ENCODE measurements at regions not wholly inside any gene's neighbourhood (a gene's known extent, or its start where the extent isn't known, plus 50 kb on each side); places are given as distances from the start of the nearest gene placed in this dataset.

DNA sequence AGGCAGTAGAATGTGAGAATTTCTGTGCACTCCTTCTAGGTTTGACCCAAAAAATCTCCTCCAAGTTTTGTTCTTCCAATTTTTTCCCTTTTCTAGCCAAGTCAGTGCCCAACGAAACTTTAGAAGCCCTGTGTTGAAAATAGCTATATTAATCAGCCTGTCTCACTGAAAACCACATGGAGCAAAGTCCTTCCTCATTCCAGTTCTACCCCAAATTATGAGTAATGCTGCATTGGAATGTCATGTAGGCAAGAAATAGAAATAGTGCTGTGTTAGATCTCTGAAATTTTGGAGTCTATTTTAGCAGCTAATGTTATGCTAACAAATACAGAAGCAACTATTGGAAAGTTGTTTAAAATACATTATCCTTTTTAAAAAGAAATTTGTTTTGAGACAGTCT lies 725.5 kb downstream of the TBC1D32 start:
- intact Hi-C loops (cut with DNase I), result no loop called here
- DNase-seq, result no peak
- Histone ChIP-seq H3K27ac (no peak overlapping the region), H3K9ac (ENCODE audit: low read depth in 2 of 2, low read length in 2 of 2) (no peak overlapping the region), H3K36me3 (no peaks in the 10 kb centered on the region), H3K27me3 (no peaks in the 10 kb centered on the region), H3K4me3 (no peak overlapping the region), H3K4me1 (no peaks in the 10 kb centered on the region), H3K9me3 (no peaks in the 10 kb centered on the region)
- TF ChIP-seq, protein P1, sequence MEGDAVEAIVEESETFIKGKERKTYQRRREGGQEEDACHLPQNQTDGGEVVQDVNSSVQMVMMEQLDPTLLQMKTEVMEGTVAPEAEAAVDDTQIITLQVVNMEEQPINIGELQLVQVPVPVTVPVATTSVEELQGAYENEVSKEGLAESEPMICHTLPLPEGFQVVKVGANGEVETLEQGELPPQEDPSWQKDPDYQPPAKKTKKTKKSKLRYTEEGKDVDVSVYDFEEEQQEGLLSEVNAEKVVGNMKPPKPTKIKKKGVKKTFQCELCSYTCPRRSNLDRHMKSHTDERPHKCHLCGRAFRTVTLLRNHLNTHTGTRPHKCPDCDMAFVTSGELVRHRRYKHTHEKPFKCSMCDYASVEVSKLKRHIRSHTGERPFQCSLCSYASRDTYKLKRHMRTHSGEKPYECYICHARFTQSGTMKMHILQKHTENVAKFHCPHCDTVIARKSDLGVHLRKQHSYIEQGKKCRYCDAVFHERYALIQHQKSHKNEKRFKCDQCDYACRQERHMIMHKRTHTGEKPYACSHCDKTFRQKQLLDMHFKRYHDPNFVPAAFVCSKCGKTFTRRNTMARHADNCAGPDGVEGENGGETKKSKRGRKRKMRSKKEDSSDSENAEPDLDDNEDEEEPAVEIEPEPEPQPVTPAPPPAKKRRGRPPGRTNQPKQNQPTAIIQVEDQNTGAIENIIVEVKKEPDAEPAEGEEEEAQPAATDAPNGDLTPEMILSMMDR (IDR thresholded peaks at IDR 0.05), result no peak

DNA sequence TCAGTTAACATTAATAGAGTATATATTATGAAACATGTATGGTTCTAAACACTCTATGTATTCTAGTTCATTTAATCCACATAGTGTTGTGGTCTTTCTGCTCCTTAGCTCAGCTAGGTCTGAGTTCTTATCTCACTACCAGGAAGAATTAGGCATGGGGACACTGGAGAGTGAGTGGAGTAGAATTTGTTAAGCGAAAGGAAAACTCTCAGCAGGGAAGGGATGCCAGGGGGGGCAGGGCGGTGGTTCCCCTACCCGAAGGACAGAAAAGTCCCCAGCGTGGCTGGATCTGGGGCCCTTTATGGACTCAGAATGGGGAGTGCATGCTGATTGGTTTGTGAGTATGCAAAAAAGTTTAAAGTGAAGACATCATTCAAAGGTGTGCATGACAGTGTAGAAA lies 727.5 kb downstream of the TBC1D32 start:
- TF ChIP-seq, protein P1 (IDR thresholded peaks at IDR 0.05), result no peak
- no peaks in the 10 kb centered on the region for H3K27me3 ChIP-seq
- no peak overlapping the region for H3K4me3 ChIP-seq
- no peaks in the 10 kb centered on the region for H3K36me3 ChIP-seq
- intact Hi-C loops (cut with DNase I), result no loop called here
- no peaks in the 10 kb centered on the region for H3K4me1 ChIP-seq
- H3K9ac ChIP-seq (ENCODE audit: low read depth in 2 of 2, low read length in 2 of 2), result no peak overlapping the region
- H3K27ac ChIP-seq, result no peak overlapping the region
- H3K9me3 ChIP-seq, result no peaks in the 10 kb centered on the region
- no peak for DNase-seq

DNA sequence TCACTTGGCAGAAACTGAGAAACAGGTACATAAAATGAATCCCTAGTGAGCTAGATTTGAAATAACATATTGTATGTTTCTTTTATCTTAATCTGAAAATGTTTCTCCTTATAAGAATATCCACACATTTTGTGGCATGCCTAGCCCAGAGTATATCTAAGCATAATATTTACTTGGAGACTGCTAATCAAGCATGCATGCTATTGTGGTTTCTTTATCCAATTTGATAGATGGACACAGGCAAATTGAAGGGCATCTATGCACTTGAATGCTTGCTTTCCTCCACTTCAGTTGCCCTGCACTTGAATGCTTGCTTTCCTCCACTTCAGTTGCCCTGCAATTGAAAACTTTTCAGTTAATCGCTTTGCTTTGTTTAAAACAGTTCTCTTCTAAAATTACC lies 729.8 kb downstream of the TBC1D32 start:
- H3K4me3 ChIP-seq, result no peak overlapping the region
- no peak overlapping the region for H3K27ac ChIP-seq
- no peak for DNase-seq
- no peaks in the 10 kb centered on the region for H3K4me1 ChIP-seq
- TF ChIP-seq, protein P1 (IDR thresholded peaks at IDR 0.05), result no peak
- H3K27me3 ChIP-seq, result no peaks in the 10 kb centered on the region
- H3K36me3 ChIP-seq, result no peaks in the 10 kb centered on the region
- no peak overlapping the region for H3K9ac ChIP-seq (ENCODE audit: low read depth in 2 of 2, low read length in 2 of 2)
- no peaks in the 10 kb centered on the region for H3K9me3 ChIP-seq
- intact Hi-C loops (cut with DNase I), result no loop called here

DNA sequence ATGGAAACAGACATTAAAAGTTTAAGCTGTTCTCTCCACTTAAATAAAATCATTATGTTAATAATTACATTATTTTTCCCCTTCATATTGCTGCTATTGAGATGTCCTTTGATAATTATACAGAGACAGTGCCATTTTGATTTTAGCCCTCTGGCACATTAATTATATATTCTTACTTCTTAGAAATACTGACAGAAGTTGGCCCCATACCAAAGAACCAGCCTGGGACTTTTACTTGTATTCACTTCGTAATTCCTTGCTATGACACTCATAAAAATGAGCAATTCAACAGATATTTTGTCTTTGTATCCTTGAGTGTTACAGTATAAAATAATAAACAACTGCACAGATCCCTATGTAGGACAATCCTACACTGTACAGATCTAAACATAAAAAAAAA lies 743.7 kb downstream of the TBC1D32 start:
- intact Hi-C loops (cut with DNase I), result no loop called here
- Histone ChIP-seq H3K9ac (ENCODE audit: low read depth in 2 of 2, low read length in 2 of 2) (no peak overlapping the region), H3K9me3 (no peaks in the 10 kb centered on the region), H3K27ac (no peak overlapping the region), H3K27me3 (no peaks in the 10 kb centered on the region), H3K4me1 (no peaks in the 10 kb centered on the region), H3K4me3 (no peak overlapping the region), H3K36me3 (no peaks in the 10 kb centered on the region)
- DNase-seq, result no peak
- TF ChIP-seq, protein P1 (IDR thresholded peaks at IDR 0.05), result no peak

DNA sequence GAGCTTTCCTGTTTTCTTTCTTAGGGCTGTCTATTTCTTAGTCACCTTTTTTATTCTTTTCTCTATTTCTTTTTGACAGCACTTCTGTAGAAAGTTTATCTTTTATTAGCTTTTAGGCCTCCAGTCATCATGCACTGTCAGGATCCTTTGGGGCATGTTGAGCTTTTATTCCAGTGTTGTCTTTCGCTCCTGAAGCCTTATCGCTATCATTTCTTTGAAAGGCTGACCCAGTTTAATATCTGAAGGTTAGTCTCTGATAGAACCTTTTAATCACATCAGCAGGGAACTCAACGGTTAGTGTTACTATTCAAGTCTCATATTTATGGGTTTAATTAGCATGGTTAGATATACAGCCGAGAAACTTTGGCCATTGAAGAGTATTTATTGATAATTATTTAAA lies 745.9 kb downstream of the TBC1D32 start:
- no peaks in the 10 kb centered on the region for H3K9me3 ChIP-seq
- TF ChIP-seq, protein P1 (IDR thresholded peaks at IDR 0.05), result no peak
- no peaks in the 10 kb centered on the region for H3K36me3 ChIP-seq
- no peak overlapping the region for H3K27ac ChIP-seq
- no peaks in the 10 kb centered on the region for H3K27me3 ChIP-seq
- no peaks in the 10 kb centered on the region for H3K4me1 ChIP-seq
- DNase-seq, result no peak
- intact Hi-C loops (cut with DNase I), result no loop called here
- H3K4me3 ChIP-seq, result no peak overlapping the region
- no peak overlapping the region for H3K9ac ChIP-seq (ENCODE audit: low read depth in 2 of 2, low read length in 2 of 2)

DNA sequence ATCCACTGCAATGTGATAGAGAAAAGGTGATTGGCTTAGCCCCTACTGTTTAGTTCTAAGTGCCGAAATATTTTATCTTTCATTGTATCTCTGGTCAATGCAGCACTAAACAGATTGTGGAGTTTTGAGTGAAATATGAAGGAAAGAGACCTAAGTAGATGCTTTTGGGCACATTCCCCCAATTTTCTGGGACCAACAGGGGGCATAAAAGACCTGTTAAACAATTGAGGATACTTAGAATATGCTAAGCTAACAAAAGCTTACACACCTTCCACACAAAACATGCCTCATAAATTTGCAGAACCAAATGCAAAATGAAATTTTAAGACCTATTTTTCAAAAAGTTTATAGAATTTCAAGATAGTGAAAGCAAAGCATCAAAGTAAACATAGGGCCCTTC lies 746.9 kb downstream of the TBC1D32 start:
- Histone ChIP-seq H3K9ac (ENCODE audit: low read depth in 2 of 2, low read length in 2 of 2) (no peak overlapping the region), H3K9me3 (no peaks in the 10 kb centered on the region), H3K27ac (no peak overlapping the region), H3K36me3 (no peaks in the 10 kb centered on the region), H3K4me1 (no peaks in the 10 kb centered on the region), H3K27me3 (no peaks in the 10 kb centered on the region), H3K4me3 (no peak overlapping the region)
- intact Hi-C loops (cut with DNase I), result no loop called here
- no peak for DNase-seq
- TF ChIP-seq, protein P1 (IDR thresholded peaks at IDR 0.05), result no peak

Data from colonic mucosa (tissue), 4 donors.